ENCODE measurements at regions not wholly inside any gene's neighbourhood (a gene's known extent, or its start where the extent isn't known, plus 50 kb on each side); places are given as distances from the start of the nearest gene placed in this dataset.

GRCh38 chr4:126611900-126612299 is 1020.9 kb upstream of the INTU start:
- Histone ChIP-seq H3K4me1 (no peaks in the 10 kb centered on the region), H3K9me3 (no peaks in the 10 kb centered on the region), H3K4me3 (no peak overlapping the region), H3K36me3 (no peaks in the 10 kb centered on the region), H3K27me3 (no peaks in the 10 kb centered on the region), H3K27ac (no peak overlapping the region)
- TF ChIP-seq, protein P1, sequence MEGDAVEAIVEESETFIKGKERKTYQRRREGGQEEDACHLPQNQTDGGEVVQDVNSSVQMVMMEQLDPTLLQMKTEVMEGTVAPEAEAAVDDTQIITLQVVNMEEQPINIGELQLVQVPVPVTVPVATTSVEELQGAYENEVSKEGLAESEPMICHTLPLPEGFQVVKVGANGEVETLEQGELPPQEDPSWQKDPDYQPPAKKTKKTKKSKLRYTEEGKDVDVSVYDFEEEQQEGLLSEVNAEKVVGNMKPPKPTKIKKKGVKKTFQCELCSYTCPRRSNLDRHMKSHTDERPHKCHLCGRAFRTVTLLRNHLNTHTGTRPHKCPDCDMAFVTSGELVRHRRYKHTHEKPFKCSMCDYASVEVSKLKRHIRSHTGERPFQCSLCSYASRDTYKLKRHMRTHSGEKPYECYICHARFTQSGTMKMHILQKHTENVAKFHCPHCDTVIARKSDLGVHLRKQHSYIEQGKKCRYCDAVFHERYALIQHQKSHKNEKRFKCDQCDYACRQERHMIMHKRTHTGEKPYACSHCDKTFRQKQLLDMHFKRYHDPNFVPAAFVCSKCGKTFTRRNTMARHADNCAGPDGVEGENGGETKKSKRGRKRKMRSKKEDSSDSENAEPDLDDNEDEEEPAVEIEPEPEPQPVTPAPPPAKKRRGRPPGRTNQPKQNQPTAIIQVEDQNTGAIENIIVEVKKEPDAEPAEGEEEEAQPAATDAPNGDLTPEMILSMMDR (IDR thresholded peaks at IDR 0.05) = no peak
- TF ChIP-seq POLR2AphosphoS5 (IDR thresholded peaks at IDR 0.05) (no peak), POLR2A (IDR thresholded peaks at IDR 0.05) (no peak), EP300 (IDR thresholded peaks at IDR 0.05) (no peak)
- 65 to 68% methylated on average over 4 of the region's 4 CpGs for WGBS, 2 donors
- ATAC-seq (ENCODE audit: low FRiP score in 2 of 2) (no peak), DNase-seq (no peak)

- ATAC-seq (ENCODE audit: low FRiP score in 2 of 2) = no peak
- Histone ChIP-seq H3K36me3 (no peaks in the 10 kb centered on the region), H3K4me3 (no peak overlapping the region), H3K27ac (no peak overlapping the region), H3K4me1 (no peaks in the 10 kb centered on the region), H3K9me3 (no peaks in the 10 kb centered on the region), H3K27me3 (no peaks in the 10 kb centered on the region)
- no peak for TF ChIP-seq EP300 (IDR thresholded peaks at IDR 0.05)
- DNase-seq = no peak
- WGBS, 2 donors = 90 to 92% methylated on average over 8 of the region's 8 CpGs
Observed at GRCh38 chr4:126614356-126614855, 1018.4 kb upstream of the INTU start.

DNA sequence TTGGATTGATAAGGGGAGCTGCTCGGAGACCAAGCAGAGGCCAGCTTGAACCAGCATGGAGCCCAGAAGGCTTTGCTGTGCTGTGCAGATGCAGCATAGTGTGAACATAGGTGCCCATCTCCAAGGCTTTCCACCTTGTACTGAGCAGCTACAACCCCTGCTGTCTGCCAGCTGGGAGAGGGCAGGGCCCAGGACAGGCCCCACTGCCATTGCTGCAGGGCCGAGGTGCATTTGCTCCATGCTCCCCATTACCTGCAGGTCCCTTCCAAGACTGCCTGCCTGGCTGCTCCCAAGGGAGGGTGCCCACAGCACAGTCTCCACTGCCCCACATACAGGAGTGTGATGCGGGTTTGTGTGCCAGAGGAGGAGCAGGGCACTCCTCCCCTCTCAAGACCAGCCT is 1016.0 kb upstream of the INTU start:
- H3K4me1 ChIP-seq = no peaks in the 10 kb centered on the region
- peak; percentile 23 to 62 for ATAC-seq (ENCODE audit: low FRiP score in 2 of 2)
- 100% methylated on average over 3 of the region's 3 CpGs; no CpG with 5 or more reads in 1 of the 2 donors for WGBS, 2 donors
- no peaks in the 10 kb centered on the region for H3K36me3 ChIP-seq
- H3K27me3 ChIP-seq = no peaks in the 10 kb centered on the region
- H3K27ac ChIP-seq = no peak overlapping the region
- H3K9me3 ChIP-seq = no peaks in the 10 kb centered on the region
- DNase-seq = peak in 1 of 2 donors; percentile 22
- TF ChIP-seq POLR2A (IDR thresholded peaks at IDR 0.05) = no peak
- H3K4me3 ChIP-seq = no peak overlapping the region

- Histone ChIP-seq H3K36me3 (no peaks in the 10 kb centered on the region), H3K4me1 (no peaks in the 10 kb centered on the region), H3K9me3 (no peaks in the 10 kb centered on the region), H3K27ac (no peak overlapping the region), H3K27me3 (no peaks in the 10 kb centered on the region), H3K4me3 (no peak overlapping the region)
- DNase-seq = no peak
- TF ChIP-seq POLR2AphosphoS5 (IDR thresholded peaks at IDR 0.05) = no peak
- TF ChIP-seq, protein P1 (IDR thresholded peaks at IDR 0.05) = no peak
- TF ChIP-seq EP300 (IDR thresholded peaks at IDR 0.05) = no peak
- TF ChIP-seq POLR2A (IDR thresholded peaks at IDR 0.05) = no peak
- no peak for ATAC-seq (ENCODE audit: low FRiP score in 2 of 2)
Observed at GRCh38 chr4:126627255-126627654, 1005.5 kb upstream of the INTU start.

GRCh38 chr4:126628933-126629332 is 1003.8 kb upstream of the INTU start:
- TF ChIP-seq POLR2A (IDR thresholded peaks at IDR 0.05) (no peak), EP300 (IDR thresholded peaks at IDR 0.05) (no peak), POLR2AphosphoS5 (IDR thresholded peaks at IDR 0.05) (no peak)
- TF ChIP-seq, protein P1 (IDR thresholded peaks at IDR 0.05) = no peak
- H3K36me3 ChIP-seq = no peaks in the 10 kb centered on the region
- ATAC-seq (ENCODE audit: low FRiP score in 2 of 2) (no peak), DNase-seq (no peak)
- H3K27me3 ChIP-seq = no peaks in the 10 kb centered on the region
- H3K4me3 ChIP-seq = no peak overlapping the region
- no peak overlapping the region for H3K27ac ChIP-seq
- no peaks in the 10 kb centered on the region for H3K4me1 ChIP-seq
- no peaks in the 10 kb centered on the region for H3K9me3 ChIP-seq
- 81 to 83% methylated on average over 3 of the region's 3 CpGs for WGBS, 2 donors

DNA sequence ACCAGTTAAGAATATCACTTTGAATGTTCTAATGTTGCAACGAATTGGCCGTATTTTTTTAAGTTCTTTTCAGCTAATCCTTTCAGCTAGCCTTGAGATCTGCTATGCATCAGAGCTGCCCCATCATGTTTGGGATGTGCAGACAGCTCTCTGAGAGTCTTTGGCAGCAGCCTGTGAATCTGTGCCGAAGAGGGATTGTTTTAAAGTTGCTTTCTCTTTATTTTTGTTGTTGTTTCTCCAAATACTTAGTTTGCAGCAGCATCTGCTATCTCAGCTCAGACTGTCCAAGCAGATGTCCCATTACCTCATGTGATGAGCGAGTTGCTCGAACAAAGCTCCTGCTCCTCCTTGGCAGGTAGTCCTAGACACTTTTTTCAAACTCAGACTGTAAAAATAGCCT is 1002.5 kb upstream of the INTU start:
- Histone ChIP-seq H3K27me3 (no peaks in the 10 kb centered on the region), H3K4me1 (no peaks in the 10 kb centered on the region), H3K4me3 (no peak overlapping the region), H3K36me3 (no peaks in the 10 kb centered on the region), H3K9me3 (no peaks in the 10 kb centered on the region), H3K27ac (no peak overlapping the region)
- 69 to 75% methylated on average over 5 of the region's 5 CpGs for WGBS, 2 donors
- ATAC-seq (ENCODE audit: low FRiP score in 2 of 2) (peak in 1 of 2 donors; percentile 32), DNase-seq (no peak)
- TF ChIP-seq POLR2AphosphoS5 (IDR thresholded peaks at IDR 0.05) (no peak), EP300 (IDR thresholded peaks at IDR 0.05) (no peak), POLR2A (IDR thresholded peaks at IDR 0.05) (no peak)
- TF ChIP-seq, protein P1 (IDR thresholded peaks at IDR 0.05) = no peak
